Esophagus squamous epithelium (tissue), 5 donors: ENCODE measurements at regions not wholly inside any gene's neighbourhood (a gene's known extent, or its start where the extent isn't known, plus 50 kb on each side); places are given as distances from the start of the nearest gene placed in this dataset.

Experiments
- DNase-seq: peaks from one replicate; lab custom pipeline; 2025; lab: John Stamatoyannopoulos, UW
- H3K27ac ChIP-seq, 4 donors: fragments of 200-600 bp; sonication (generic); one replicate each; pipeline ENCODE4 v1.5.1; 2016 to 2019; ENCODE audit warnings: mild to moderate bottlenecking in 1 of 4
- H3K27me3 ChIP-seq, 4 donors: fragments of 200-600 bp; sonication (generic); 1 replicate in 3 of 4; 2 replicates in 1 of 4; pipeline versions ENCODE4 v1.5.1 to v1.6.0; 2017 to 2021; ENCODE audit warnings: antibody characterized with exemption in 1 of 4
- H3K36me3 ChIP-seq, 3 donors: fragments of 200-600 bp; sonication (generic); one replicate each; pipeline ENCODE4 v1.5.1; 2016 to 2019
- H3K4me1 ChIP-seq, 3 donors: fragments of 200-600 bp; sonication (generic); one replicate each; pipeline ENCODE4 v1.5.1; 2017 to 2019
- H3K4me3 ChIP-seq, 4 donors: fragments of 200-600 bp; sonication (generic); 1 replicate in 3 of 4; 2 replicates in 1 of 4; pipeline ENCODE4 v1.5.1; 2016 to 2019; ENCODE audit warnings: mild to moderate bottlenecking in 2 of 4, moderate library complexity in 1 of 4
- H3K9me3 ChIP-seq, 3 donors: fragments of 200-600 bp; sonication (generic); one replicate each; pipeline ENCODE4 v1.5.1; 2016 to 2019
- POLR2A ChIP-seq, 4 donors: fragments of 450-650 bp; IDR thresholded peaks; one replicate each; pipeline ENCODE4 v1.6.1; 2017; ENCODE audit warnings: antibody characterized with exemption in 4 of 4, mild to moderate bottlenecking in 4 of 4, moderate library complexity in 3 of 4
- WGBS, 2 donors: methylation state at CpG; one replicate each; pipeline ENCODE4 v1.1.5; 2018; 5-methylcytosine and 5-hydroxymethylcytosine counted together
- intact Hi-C: fragments of 100-400 bp; cut with DNase I; formaldehyde crosslinking; loops from one replicate; pipeline ENCODE4 v1.15.0; 2022
- TF ChIP-seq, protein P1 (sequence below), 6 experiments: fragments of 450-650 bp in 4 of 6; fragments of 200-600 bp in 2 of 6; sonication (generic) in 2 of 6; IDR thresholded peaks; one replicate each; pipeline ENCODE4 v1.5.1; 2016 to 2019; ENCODE audit warnings: antibody characterized with exemption in 6 of 6, mild to moderate bottlenecking in 4 of 6, moderate library complexity in 4 of 6
- donor health status: DM: yes; HTN: yes; CAD: no.

GRCh38 chr7:47027695-47028240 lies 554.1 kb downstream of the TNS3 start:
- no peak for DNase-seq
- intact Hi-C loops = no loop called here
- Histone ChIP-seq H3K4me1 (peaks cover 0 to 4% (median 0%) of the 10 kb centered on the region in 3 donors), H3K4me3 (no peak overlapping the region), H3K9me3 (no peaks in the 10 kb centered on the region), H3K27me3 (no peaks in the 10 kb centered on the region), H3K36me3 (no peaks in the 10 kb centered on the region), H3K27ac (no peak overlapping the region)
- 75 to 80% methylated on average over 2 of the region's 2 CpGs for WGBS, 2 donors
- no peak for TF ChIP-seq POLR2A (IDR thresholded peaks at IDR 0.05)
- TF ChIP-seq, protein P1, sequence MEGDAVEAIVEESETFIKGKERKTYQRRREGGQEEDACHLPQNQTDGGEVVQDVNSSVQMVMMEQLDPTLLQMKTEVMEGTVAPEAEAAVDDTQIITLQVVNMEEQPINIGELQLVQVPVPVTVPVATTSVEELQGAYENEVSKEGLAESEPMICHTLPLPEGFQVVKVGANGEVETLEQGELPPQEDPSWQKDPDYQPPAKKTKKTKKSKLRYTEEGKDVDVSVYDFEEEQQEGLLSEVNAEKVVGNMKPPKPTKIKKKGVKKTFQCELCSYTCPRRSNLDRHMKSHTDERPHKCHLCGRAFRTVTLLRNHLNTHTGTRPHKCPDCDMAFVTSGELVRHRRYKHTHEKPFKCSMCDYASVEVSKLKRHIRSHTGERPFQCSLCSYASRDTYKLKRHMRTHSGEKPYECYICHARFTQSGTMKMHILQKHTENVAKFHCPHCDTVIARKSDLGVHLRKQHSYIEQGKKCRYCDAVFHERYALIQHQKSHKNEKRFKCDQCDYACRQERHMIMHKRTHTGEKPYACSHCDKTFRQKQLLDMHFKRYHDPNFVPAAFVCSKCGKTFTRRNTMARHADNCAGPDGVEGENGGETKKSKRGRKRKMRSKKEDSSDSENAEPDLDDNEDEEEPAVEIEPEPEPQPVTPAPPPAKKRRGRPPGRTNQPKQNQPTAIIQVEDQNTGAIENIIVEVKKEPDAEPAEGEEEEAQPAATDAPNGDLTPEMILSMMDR (IDR thresholded peaks at IDR 0.05) = no peak

- H3K4me3 ChIP-seq = no peak overlapping the region
- DNase-seq = no peak
- no peak overlapping the region for H3K27ac ChIP-seq
- no peaks in the 10 kb centered on the region for H3K27me3 ChIP-seq
- TF ChIP-seq, protein P1 (IDR thresholded peaks at IDR 0.05) = no peak
- no peak for TF ChIP-seq POLR2A (IDR thresholded peaks at IDR 0.05)
- no peaks in the 10 kb centered on the region for H3K36me3 ChIP-seq
- no peaks in the 10 kb centered on the region for H3K9me3 ChIP-seq
- WGBS, 2 donors = 54 to 73% methylated on average over 5 of the region's 5 CpGs
- H3K4me1 ChIP-seq = no peaks in the 10 kb centered on the region
- intact Hi-C loops = no loop called here
Measured at GRCh38 chr7:47026780-47027361, 555.0 kb downstream of the TNS3 start.

- no peak for TF ChIP-seq POLR2A (IDR thresholded peaks at IDR 0.05)
- TF ChIP-seq, protein P1 (IDR thresholded peaks at IDR 0.05) = no peak
- H3K9me3 ChIP-seq = no peaks in the 10 kb centered on the region
- H3K4me1 ChIP-seq = no peaks in the 10 kb centered on the region
- intact Hi-C loops = no loop called here
- no peak overlapping the region for H3K4me3 ChIP-seq
- H3K27ac ChIP-seq = no peak overlapping the region
- no peaks in the 10 kb centered on the region for H3K27me3 ChIP-seq
- H3K36me3 ChIP-seq = no peaks in the 10 kb centered on the region
- DNase-seq = no peak
- 37 to 49% methylated on average over 4 of the region's 4 CpGs for WGBS, 2 donors
Measured at GRCh38 chr7:47024991-47025390, 556.9 kb downstream of the TNS3 start.

DNA sequence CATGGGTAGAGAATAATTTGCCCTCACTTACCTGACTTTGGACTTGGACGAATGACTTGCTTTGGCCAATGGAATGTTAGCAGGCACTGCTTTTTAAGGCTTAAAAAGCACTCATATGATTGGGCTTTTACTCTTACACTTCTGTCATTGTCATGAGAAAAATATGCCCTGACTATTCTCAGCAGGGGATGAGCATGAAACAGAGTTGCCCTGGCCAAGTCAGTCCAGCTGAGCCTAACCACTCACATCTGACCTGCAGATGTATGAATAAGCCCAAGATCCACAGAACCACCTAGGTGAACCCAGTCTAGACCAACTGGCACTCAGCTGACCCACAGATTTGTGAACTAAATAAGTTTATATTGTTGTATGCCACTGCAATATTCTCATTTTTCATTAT lies 573.5 kb downstream of the TNS3 start:
- TF ChIP-seq, protein P1 (IDR thresholded peaks at IDR 0.05) = no peak
- TF ChIP-seq POLR2A (IDR thresholded peaks at IDR 0.05) = no peak
- H3K36me3 ChIP-seq = no peaks in the 10 kb centered on the region
- no peak overlapping the region for H3K4me3 ChIP-seq
- no peaks in the 10 kb centered on the region for H3K9me3 ChIP-seq
- H3K4me1 ChIP-seq = no peaks in the 10 kb centered on the region
- no peak for DNase-seq
- intact Hi-C loops = no loop called here
- WGBS, 2 donors = 88 to 91% methylated on average over 1 of the region's 1 CpG
- H3K27me3 ChIP-seq = no peaks in the 10 kb centered on the region
- H3K27ac ChIP-seq = no peak overlapping the region

DNA sequence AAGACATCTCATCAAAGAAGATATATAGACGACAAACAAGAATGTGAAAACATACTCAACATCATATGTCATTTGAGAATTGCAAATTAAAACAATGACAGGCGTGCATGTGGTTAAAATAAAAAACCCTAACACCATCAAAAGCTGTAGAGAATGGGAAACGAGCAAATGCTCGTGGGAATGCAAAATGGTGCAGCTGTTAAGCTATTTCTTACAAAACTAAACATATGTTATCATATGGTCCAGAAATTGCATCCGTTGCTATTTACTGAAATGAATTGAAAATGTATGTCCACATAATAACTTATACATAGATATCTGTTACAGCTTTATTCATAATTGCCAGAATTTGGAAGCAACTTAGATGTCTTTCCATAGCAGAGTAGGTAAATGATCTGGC lies 574.4 kb downstream of the TNS3 start:
- no peak for DNase-seq
- Histone ChIP-seq H3K27me3 (no peaks in the 10 kb centered on the region), H3K36me3 (no peaks in the 10 kb centered on the region), H3K27ac (no peak overlapping the region), H3K4me1 (no peaks in the 10 kb centered on the region), H3K9me3 (no peaks in the 10 kb centered on the region), H3K4me3 (no peak overlapping the region)
- WGBS, 2 donors = 62 to 72% methylated on average over 5 of the region's 5 CpGs
- TF ChIP-seq POLR2A (IDR thresholded peaks at IDR 0.05) = no peak
- TF ChIP-seq, protein P1 (IDR thresholded peaks at IDR 0.05) = no peak
- intact Hi-C loops = no loop called here
